ENCODE measurements at regions not wholly inside any gene's neighbourhood (a gene's known extent, or its start where the extent isn't known, plus 50 kb on each side); places are given as distances from the start of the nearest gene placed in this dataset.

- TF ChIP-seq POLR2AphosphoS5 (IDR thresholded peaks at IDR 0.05) (no peak), SMC3 (conservative IDR thresholded peaks at IDR 0.05; ENCODE audit: poor library complexity) (no peak)
Measured at GRCh38 chr14:27688841-27689444, 1077.6 kb upstream of the FOXG1 start.
